ENCODE measurements at regions not wholly inside any gene's neighbourhood (a gene's known extent, or its start where the extent isn't known, plus 50 kb on each side); places are given as distances from the start of the nearest gene placed in this dataset.

- Histone ChIP-seq H3K27ac (no peak overlapping the region), H4K20me1 (ENCODE audit: low read depth) (no peaks in the 10 kb centered on the region), H3K27me3 (no peaks in the 10 kb centered on the region), H3K9ac (no peak overlapping the region), H3K79me2 (ENCODE audit: low read depth) (no peaks in the 10 kb centered on the region), H3K4me3 (no peak overlapping the region), H3K9me3 (ENCODE audit: low read depth) (no peaks in the 10 kb centered on the region), H2AFZ (replicated peaks) (no peak overlapping the region), H3K36me3 (no peaks in the 10 kb centered on the region), H3K4me2 (no peak overlapping the region), H3F3A (ENCODE audit: low read depth) (no peaks in the 10 kb centered on the region), H3K4me1 (no peaks in the 10 kb centered on the region)
- Mint-ChIP-seq H3K27me3 (ENCODE audit: insufficient read depth, low read depth) (peaks cover 2% of the 10 kb centered on the region), H3K9me3 (peaks cover 17% of the 10 kb centered on the region), H3K36me3 (no peaks in the 10 kb centered on the region), H3K4me3 (no peak overlapping the region), H3K4me1 (peaks cover 4% of the 10 kb centered on the region), H3K27ac (no peak overlapping the region)
- DNase-seq (ENCODE audit: low spot score): no peak
- TF ChIP-seq EZH2 (IDR thresholded peaks at IDR 0.05) (no peak), EZH2phosphoT487 (IDR thresholded peaks at IDR 0.05) (no peak), CTCF (IDR thresholded peaks at IDR 0.05) (no peak)
Observed at GRCh38 chr10:64465653-64466052, 944.5 kb downstream of the REEP3 start.

- Histone ChIP-seq H3F3A (ENCODE audit: low read depth) (no peaks in the 10 kb centered on the region), H3K4me2 (no peak overlapping the region)
- H3K4me3 Mint-ChIP-seq: no peak overlapping the region
Observed at GRCh38 chr10:64468219-64468618, 947.0 kb downstream of the REEP3 start.

GRCh38 chr10:64476506-64476905, 955.3 kb downstream of the REEP3 start:
- Histone ChIP-seq H2AFZ (replicated peaks) (no peak overlapping the region), H4K20me1 (ENCODE audit: low read depth) (no peaks in the 10 kb centered on the region), H3K4me3 (no peak overlapping the region), H3K36me3 (no peaks in the 10 kb centered on the region), H3K4me1 (no peaks in the 10 kb centered on the region), H3F3A (ENCODE audit: low read depth) (no peaks in the 10 kb centered on the region), H3K79me2 (ENCODE audit: low read depth) (no peaks in the 10 kb centered on the region), H3K9me3 (ENCODE audit: low read depth) (no peaks in the 10 kb centered on the region), H3K27ac (no peak overlapping the region), H3K9ac (no peak overlapping the region), H3K27me3 (no peaks in the 10 kb centered on the region), H3K4me2 (no peak overlapping the region)
- Mint-ChIP-seq H3K9me3 (peaks cover 6% of the 10 kb centered on the region), H3K27me3 (ENCODE audit: insufficient read depth, low read depth) (no peaks in the 10 kb centered on the region), H3K27ac (no peak overlapping the region), H3K4me1 (no peaks in the 10 kb centered on the region), H3K4me3 (no peak overlapping the region), H3K36me3 (no peaks in the 10 kb centered on the region)
- no peak for DNase-seq (ENCODE audit: low spot score)
- no peak for TF ChIP-seq CTCF (IDR thresholded peaks at IDR 0.05)
- no peak for TF ChIP-seq EZH2phosphoT487 (IDR thresholded peaks at IDR 0.05)
- TF ChIP-seq EZH2 (IDR thresholded peaks at IDR 0.05): no peak

More at GRCh38 chr10:64468219-64468618, 947.0 kb downstream of the REEP3 start:
- H3K4me1 ChIP-seq: no peaks in the 10 kb centered on the region
- no peaks in the 10 kb centered on the region for H3K27me3 ChIP-seq
- Mint-ChIP-seq H3K9me3 (peaks cover 19% of the 10 kb centered on the region), H3K4me1 (peaks cover 4% of the 10 kb centered on the region), H3K27me3 (ENCODE audit: insufficient read depth, low read depth) (peaks cover 2% of the 10 kb centered on the region), H3K27ac (peak overlapping the region; percentile 67), H3K36me3 (no peaks in the 10 kb centered on the region)
- H3K36me3 ChIP-seq: no peaks in the 10 kb centered on the region
- no peak overlapping the region for H2AFZ ChIP-seq (replicated peaks)
- TF ChIP-seq CTCF (IDR thresholded peaks at IDR 0.05) (no peak), EZH2phosphoT487 (IDR thresholded peaks at IDR 0.05) (no peak), EZH2 (IDR thresholded peaks at IDR 0.05) (no peak)
- no peaks in the 10 kb centered on the region for H3K9me3 ChIP-seq (ENCODE audit: low read depth)
- no peak for DNase-seq (ENCODE audit: low spot score)
- no peak overlapping the region for H3K4me3 ChIP-seq
- no peaks in the 10 kb centered on the region for H3K79me2 ChIP-seq (ENCODE audit: low read depth)
- no peaks in the 10 kb centered on the region for H4K20me1 ChIP-seq (ENCODE audit: low read depth)
- H3K27ac ChIP-seq: no peak overlapping the region
- no peak overlapping the region for H3K9ac ChIP-seq

Data from neural progenitor cell (in vitro differentiated cells).